ENCODE measurements at regions not wholly inside any gene's neighbourhood (a gene's known extent, or its start where the extent isn't known, plus 50 kb on each side); places are given as distances from the start of the nearest gene placed in this dataset.

GRCh38 chr7:22551768-22552513 is 52.0 kb upstream of the STEAP1B start:
- no peak for TF ChIP-seq CTCF (IDR thresholded peaks at IDR 0.05; ENCODE audit: borderline replicate concordance, extremely low read depth, low read length, poor library complexity, severe bottlenecking)
- no peak for TF ChIP-seq EZH2 (IDR thresholded peaks at IDR 0.05; ENCODE audit: borderline replicate concordance, low read depth, low read length, severe bottlenecking)

Data from DND-41 (cell line).